HL-60 (cell line): ENCODE measurements at regions not wholly inside any gene's neighbourhood (a gene's known extent, or its start where the extent isn't known, plus 50 kb on each side); places are given as distances from the start of the nearest gene placed in this dataset.
"Not testable (repeated sequence)": the region's sequence is repeated elsewhere in the genome, so short reads cannot be mapped to it uniquely, and the experiment has no call there.

Experiments used
- DNase-seq, 2 experiments: peaks; one replicate each; pipeline ENCODE4 v3.0.0-alpha.2; 2010 to 2020; ENCODE audit warnings: low read depth in 1 of 2, low spot score in 1 of 2
- H3K27ac ChIP-seq: fragments of 250-450 bp; sonication (Bioruptor Pico); replicated peaks from 2 replicates; pipeline ENCODE4 v1.5.1; 2020; ENCODE audit warnings: mild to moderate bottlenecking, moderate library complexity
- H3K27me3 ChIP-seq: fragments of 250-450 bp; sonication (Bioruptor Pico); 2 replicates; pipeline ENCODE4 v1.5.1; 2021; ENCODE audit warnings: mild to moderate bottlenecking, moderate library complexity; ENCODE audit not compliant: insufficient read depth, poor library complexity, severe bottlenecking
- H3K4me3 ChIP-seq: replicated peaks from 2 replicates; pipeline ENCODE4 v1.5.1; 2011; ENCODE audit warnings: mild to moderate bottlenecking, control low read depth, low read length; ENCODE audit not compliant: insufficient read depth
- CTCF ChIP-seq: IDR thresholded peaks from one replicate; pipeline ENCODE4 v1.5.1; 2011; ENCODE audit warnings: low read length, control low read depth, inconsistent platforms; ENCODE audit not compliant: insufficient read depth
- GABPA ChIP-seq: IDR thresholded peaks from 2 replicates; pipeline ENCODE4 v1.6.1; 2012; ENCODE audit warnings: low read depth
- POLR2AphosphoS5 ChIP-seq: IDR thresholded peaks from 2 replicates; pipeline ENCODE4 v1.6.1; 2012; ENCODE audit warnings: low read depth
- REST ChIP-seq: IDR thresholded peaks from 2 replicates; pipeline ENCODE4 v1.6.1; 2012; ENCODE audit warnings: low read depth; ENCODE audit not compliant: insufficient replicate concordance
- SPI1 ChIP-seq: IDR thresholded peaks from 2 replicates; pipeline ENCODE4 v1.6.1; 2012; ENCODE audit warnings: low read depth, mild to moderate bottlenecking, borderline replicate concordance

DNA sequence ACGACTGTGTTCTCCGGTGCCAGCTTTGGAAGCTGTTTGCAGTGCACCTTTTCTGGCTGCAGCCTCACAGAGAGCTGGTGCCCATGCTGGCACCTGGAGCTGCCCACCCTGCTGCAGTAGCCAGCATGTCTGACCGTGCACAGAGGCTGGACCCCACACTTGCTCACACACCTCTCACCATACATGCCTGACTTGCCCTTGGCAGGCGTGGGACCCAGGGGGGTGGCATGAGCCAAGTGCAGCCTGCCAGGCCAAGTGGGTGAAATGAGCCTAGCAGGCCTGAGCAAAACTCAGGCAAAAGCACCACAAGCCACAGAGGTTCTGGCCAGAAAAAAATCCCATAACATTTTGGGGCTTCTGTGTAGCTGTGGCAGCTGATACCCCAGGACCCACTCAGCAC, 258.8 kb downstream of the XPNPEP1 start:
- Histone ChIP-seq H3K4me3 (no peak overlapping the region), H3K27me3 (no peaks in the 10 kb centered on the region), H3K27ac (no peak overlapping the region)
- TF ChIP-seq SPI1 (no peak), CTCF (no peak), REST (no peak), GABPA (no peak), POLR2AphosphoS5 (no peak)
- no peak for DNase-seq

- no peak for TF ChIP-seq CTCF
- TF ChIP-seq POLR2AphosphoS5: no peak
- TF ChIP-seq SPI1: no peak
- no peak for TF ChIP-seq GABPA
- Histone ChIP-seq H3K27me3 (no peaks in the 10 kb centered on the region), H3K27ac (no peak overlapping the region), H3K4me3 (no peak overlapping the region)
- no peak for DNase-seq
Measured at GRCh38 chr10:109663122-109663521, 260.2 kb downstream of the XPNPEP1 start.

GRCh38 chr10:109652612-109653011, 270.7 kb downstream of the XPNPEP1 start:
- not testable (repeated sequence) for DNase-seq, H3K27ac ChIP-seq, H3K27me3 ChIP-seq, H3K4me3 ChIP-seq

DNA sequence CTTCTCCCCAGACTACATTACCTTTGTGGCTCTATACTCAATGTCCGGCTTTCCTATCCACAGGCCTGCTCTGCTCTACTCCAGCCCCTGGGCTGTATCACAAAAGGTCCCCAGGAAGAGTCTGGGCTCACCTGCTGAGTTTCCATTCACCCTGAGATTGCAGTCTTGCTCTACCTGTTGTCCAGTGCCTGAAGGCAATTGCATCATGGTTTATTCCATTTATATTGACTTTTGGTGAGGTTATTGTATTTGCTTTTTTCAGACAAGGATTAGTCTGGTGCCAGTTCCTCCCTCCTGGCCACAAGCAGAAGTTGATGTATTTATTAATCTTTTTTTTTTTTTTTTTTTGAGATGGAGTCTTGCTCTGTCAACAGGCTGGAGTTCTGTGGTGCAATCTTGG, 273.1 kb downstream of the XPNPEP1 start:
- Histone ChIP-seq H3K27ac (no peak overlapping the region), H3K4me3 (no peak overlapping the region), H3K27me3 (no peaks in the 10 kb centered on the region)
- no peak for TF ChIP-seq CTCF
- no peak for TF ChIP-seq SPI1
- no peak for TF ChIP-seq REST
- no peak for TF ChIP-seq POLR2AphosphoS5
- TF ChIP-seq GABPA: no peak
- no peak for DNase-seq
